Neural cell (in vitro differentiated cells): ENCODE measurements at regions not wholly inside any gene's neighbourhood (a gene's known extent, or its start where the extent isn't known, plus 50 kb on each side); places are given as distances from the start of the nearest gene placed in this dataset.

Experiments
- H2AFZ ChIP-seq: fragments of 200-600, 300-800 bp; sonication (generic), shearing (Covaris generic); 2 replicates; pipeline ENCODE4 v1.6.0; 2014; ENCODE audit warnings: low read depth, mild to moderate bottlenecking, antibody characterized with exemption, low read length, moderate library complexity
- H3F3A ChIP-seq: fragments of 200-600 bp; shearing (Covaris generic); 2 replicates; pipeline ENCODE4 v1.6.1; 2016; ENCODE audit warnings: mild to moderate bottlenecking, moderate library complexity, mixed read lengths, antibody characterized with exemption, low read length; ENCODE audit not compliant: insufficient read depth, poor library complexity, severe bottlenecking
- H3K27ac ChIP-seq: fragments of 200-600, 300-800 bp; sonication (generic), shearing (Covaris generic); 2 replicates; pipeline ENCODE4 v1.5.1; 2014; ENCODE audit warnings: mild to moderate bottlenecking, low read length, moderate library complexity
- H3K27me3 ChIP-seq: fragments of 300-800, 200-600 bp; sonication (generic), shearing (Covaris generic); 2 replicates; pipeline ENCODE4 v1.6.0; 2014; ENCODE audit warnings: mild to moderate bottlenecking, low read depth, low read length, moderate library complexity; ENCODE audit not compliant: insufficient read depth
- H3K36me3 ChIP-seq: fragments of 300-800, 200-600 bp; sonication (generic), shearing (Covaris generic); 2 replicates; pipeline ENCODE4 v1.5.1; 2014; ENCODE audit warnings: mild to moderate bottlenecking, antibody characterized with exemption, low read length, moderate library complexity; ENCODE audit not compliant: insufficient read depth
- H3K4me2 ChIP-seq: fragments of 300-800, 200-600 bp; sonication (generic), shearing (Covaris generic); 2 replicates; pipeline ENCODE4 v1.6.0; 2014; ENCODE audit warnings: mild to moderate bottlenecking, low read length
- H3K4me3 ChIP-seq: fragments of 300-800, 200-600 bp; sonication (generic), shearing (Covaris generic); 2 replicates; pipeline ENCODE4 v1.5.1; 2014; ENCODE audit warnings: mild to moderate bottlenecking, low read length, moderate library complexity
- H3K79me2 ChIP-seq: fragments of 200-600 bp; shearing (Covaris generic); replicated peaks from 2 replicates; pipeline ENCODE4 v1.6.0; 2014; ENCODE audit warnings: mild to moderate bottlenecking, low read length, moderate library complexity; ENCODE audit not compliant: insufficient read depth
- H3K9ac ChIP-seq: fragments of 300-800, 200-600 bp; sonication (generic), shearing (Covaris generic); 2 replicates; pipeline ENCODE4 v1.6.1; 2016; ENCODE audit warnings: mild to moderate bottlenecking, low read length, mixed read lengths
- H3K9me2 ChIP-seq: fragments of 200-600 bp; shearing (Covaris generic); 2 replicates; pipeline ENCODE4 v1.6.1; 2016; ENCODE audit warnings: mild to moderate bottlenecking, low read length, mixed read lengths; ENCODE audit not compliant: insufficient read depth
- H3K9me3 ChIP-seq: fragments of 200-600, 300-800 bp; sonication (generic), shearing (Covaris generic); 2 replicates; pipeline ENCODE4 v1.6.1; 2016; ENCODE audit warnings: mild to moderate bottlenecking, mixed run types, low read length, moderate library complexity, mixed read lengths
- H4K20me1 ChIP-seq: fragments of 200-600 bp; shearing (Covaris generic); 2 replicates; pipeline ENCODE4 v1.6.1; 2016; ENCODE audit warnings: mild to moderate bottlenecking, mixed run types; ENCODE audit not compliant: insufficient read depth
- CTCF ChIP-seq: fragments of 450-650 bp; IDR thresholded peaks from 2 replicates; pipeline ENCODE4 v1.5.1; 2014; ENCODE audit warnings: antibody characterized with exemption, mild to moderate bottlenecking, moderate library complexity; ENCODE audit not compliant: poor library complexity, severe bottlenecking
- EP300 ChIP-seq: fragments of 450-650 bp; conservative IDR thresholded peaks from 2 replicates; pipeline ENCODE4 v1.6.1; 2014; ENCODE audit warnings: antibody characterized with exemption, mild to moderate bottlenecking, moderate library complexity; ENCODE audit not compliant: poor library complexity, severe bottlenecking
- EZH2 ChIP-seq: fragments of 200-600, 300-800 bp; shearing (Covaris generic), sonication (generic); IDR thresholded peaks from 2 replicates; pipeline ENCODE4 v1.6.1; 2014; ENCODE audit warnings: antibody characterized with exemption, low read length, borderline replicate concordance, mild to moderate bottlenecking; ENCODE audit not compliant: insufficient read depth, poor library complexity, severe bottlenecking
- MXI1 ChIP-seq: fragments of 450-650 bp; conservative IDR thresholded peaks from 2 replicates; pipeline ENCODE4 v1.6.1; 2014; ENCODE audit warnings: antibody characterized with exemption, mild to moderate bottlenecking; ENCODE audit not compliant: poor library complexity, severe bottlenecking
- POLR2AphosphoS5 ChIP-seq: IDR thresholded peaks from 2 replicates; pipeline ENCODE4 v1.6.1; 2012
- RAD21 ChIP-seq: fragments of 450-650 bp; conservative IDR thresholded peaks from 2 replicates; pipeline ENCODE4 v1.6.1; 2014; ENCODE audit warnings: antibody characterized with exemption, mild to moderate bottlenecking, moderate library complexity
- REST ChIP-seq: IDR thresholded peaks from 2 replicates; pipeline ENCODE4 v1.6.1; 2012; ENCODE audit warnings: borderline replicate concordance
- SMC3 ChIP-seq: fragments of 450-650 bp; conservative IDR thresholded peaks from 2 replicates; pipeline ENCODE4 v1.6.1; 2014; ENCODE audit warnings: antibody characterized with exemption, mild to moderate bottlenecking, moderate library complexity; ENCODE audit not compliant: poor library complexity
- TAF1 ChIP-seq: IDR thresholded peaks from 2 replicates; pipeline ENCODE4 v1.6.1; 2012; ENCODE audit warnings: low read depth

GRCh38 chr9:27880635-27881034 lies 307.4 kb upstream of the C9orf72 start:
- no peaks in the 10 kb centered on the region for H3K9me2 ChIP-seq
- H3K79me2 ChIP-seq: no peaks in the 10 kb centered on the region
- H2AFZ ChIP-seq: no peak overlapping the region
- peaks cover 2% of the 10 kb centered on the region for H3F3A ChIP-seq
- no peaks in the 10 kb centered on the region for H3K36me3 ChIP-seq
- H3K27me3 ChIP-seq: no peaks in the 10 kb centered on the region
- H3K4me3 ChIP-seq: no peak overlapping the region
- H3K9ac ChIP-seq: no peak overlapping the region
- no peak overlapping the region for H3K4me2 ChIP-seq
- H4K20me1 ChIP-seq: no peaks in the 10 kb centered on the region
- TF ChIP-seq POLR2AphosphoS5 (no peak), TAF1 (no peak), MXI1 (no peak), REST (no peak), RAD21 (no peak), CTCF (no peak), EP300 (no peak), SMC3 (no peak), EZH2 (no peak)
- H3K9me3 ChIP-seq: no peaks in the 10 kb centered on the region
- peak overlapping the region; percentile 44 for H3K27ac ChIP-seq

GRCh38 chr9:27888661-27889295 lies 315.5 kb upstream of the C9orf72 start:
- Histone ChIP-seq H3K36me3 (no peaks in the 10 kb centered on the region), H3K9me3 (no peaks in the 10 kb centered on the region), H4K20me1 (no peaks in the 10 kb centered on the region), H3K27ac (no peak overlapping the region), H3K4me3 (no peak overlapping the region), H3K9me2 (no peaks in the 10 kb centered on the region), H3K27me3 (no peaks in the 10 kb centered on the region), H3K4me2 (no peak overlapping the region), H3K79me2 (no peaks in the 10 kb centered on the region), H2AFZ (no peak overlapping the region), H3K9ac (no peak overlapping the region), H3F3A (no peaks in the 10 kb centered on the region)
- TF ChIP-seq EP300 (no peak), SMC3 (no peak), POLR2AphosphoS5 (no peak), RAD21 (no peak), EZH2 (no peak), TAF1 (no peak), CTCF (no peak), MXI1 (no peak), REST (no peak)
